DND-41 (cell line): ENCODE measurements at regions not wholly inside any gene's neighbourhood (a gene's known extent, or its start where the extent isn't known, plus 50 kb on each side); places are given as distances from the start of the nearest gene placed in this dataset.

Source experiments
- EZH2 ChIP-seq: IDR thresholded peaks from 3 replicates; pipeline ENCODE4 v1.6.1; 2012; ENCODE audit warnings: borderline replicate concordance, low read depth, mild to moderate bottlenecking, moderate library complexity, low read length, inconsistent platforms; ENCODE audit not compliant: severe bottlenecking
- TF ChIP-seq, protein P1 (sequence below): IDR thresholded peaks from 2 replicates; pipeline ENCODE4 v1.5.1; 2012; ENCODE audit warnings: borderline replicate concordance, low read length, moderate library complexity, mild to moderate bottlenecking; ENCODE audit not compliant: poor library complexity, severe bottlenecking; ENCODE audit errors: extremely low read depth

DNA sequence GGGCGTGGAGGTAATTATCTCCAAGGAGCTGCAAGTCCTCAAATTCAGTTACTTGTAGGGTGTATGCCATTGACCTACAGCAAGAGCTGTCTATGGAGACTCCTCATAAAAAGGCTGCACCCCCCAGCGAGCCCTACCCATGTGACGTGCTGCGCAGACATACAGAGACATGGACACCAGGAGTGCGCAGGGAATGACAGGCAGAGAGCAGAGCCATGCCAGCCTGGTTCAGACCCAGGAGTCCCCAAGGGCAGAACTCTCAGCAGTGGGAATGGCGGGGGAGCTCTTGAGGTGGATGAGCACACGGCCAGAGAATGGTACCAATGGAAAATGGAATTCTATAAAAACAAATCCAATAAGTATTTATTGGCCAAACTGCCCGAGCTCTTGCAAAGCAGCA, 310.1 kb downstream of the MYCN start:
- TF ChIP-seq, protein P1, sequence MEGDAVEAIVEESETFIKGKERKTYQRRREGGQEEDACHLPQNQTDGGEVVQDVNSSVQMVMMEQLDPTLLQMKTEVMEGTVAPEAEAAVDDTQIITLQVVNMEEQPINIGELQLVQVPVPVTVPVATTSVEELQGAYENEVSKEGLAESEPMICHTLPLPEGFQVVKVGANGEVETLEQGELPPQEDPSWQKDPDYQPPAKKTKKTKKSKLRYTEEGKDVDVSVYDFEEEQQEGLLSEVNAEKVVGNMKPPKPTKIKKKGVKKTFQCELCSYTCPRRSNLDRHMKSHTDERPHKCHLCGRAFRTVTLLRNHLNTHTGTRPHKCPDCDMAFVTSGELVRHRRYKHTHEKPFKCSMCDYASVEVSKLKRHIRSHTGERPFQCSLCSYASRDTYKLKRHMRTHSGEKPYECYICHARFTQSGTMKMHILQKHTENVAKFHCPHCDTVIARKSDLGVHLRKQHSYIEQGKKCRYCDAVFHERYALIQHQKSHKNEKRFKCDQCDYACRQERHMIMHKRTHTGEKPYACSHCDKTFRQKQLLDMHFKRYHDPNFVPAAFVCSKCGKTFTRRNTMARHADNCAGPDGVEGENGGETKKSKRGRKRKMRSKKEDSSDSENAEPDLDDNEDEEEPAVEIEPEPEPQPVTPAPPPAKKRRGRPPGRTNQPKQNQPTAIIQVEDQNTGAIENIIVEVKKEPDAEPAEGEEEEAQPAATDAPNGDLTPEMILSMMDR, result no peak
- TF ChIP-seq EZH2, result no peak
